Neural crest cell (in vitro differentiated cells): ENCODE measurements at regions not wholly inside any gene's neighbourhood (a gene's known extent, or its start where the extent isn't known, plus 50 kb on each side); places are given as distances from the start of the nearest gene placed in this dataset.

ENCODE experiments used
- DNase-seq: peaks from one replicate; pipeline ENCODE4 v3.0.0; 2021; ENCODE audit warnings: low read depth, mixed read lengths, low spot score
- H3K27ac Mint-ChIP-seq: one replicate; pipeline ENCODE4 v1.8.0; 2021; ENCODE audit warnings: mild to moderate bottlenecking, mixed read lengths; ENCODE audit not compliant: unreplicated experiment
- H3K27me3 Mint-ChIP-seq: 2 replicates; pipeline ENCODE4 v1.8.0; 2021; ENCODE audit warnings: low read depth, mild to moderate bottlenecking, mixed read lengths
- H3K36me3 Mint-ChIP-seq: 2 replicates; pipeline ENCODE4 v1.8.0; 2021; ENCODE audit warnings: low read depth, mild to moderate bottlenecking, mixed read lengths
- H3K4me1 Mint-ChIP-seq: 2 replicates; pipeline ENCODE4 v1.8.0; 2021; ENCODE audit warnings: mixed read lengths
- H3K4me3 Mint-ChIP-seq: one replicate; pipeline ENCODE4 v1.8.0; 2021; ENCODE audit warnings: mild to moderate bottlenecking, mixed read lengths
- H3K9me3 Mint-ChIP-seq: 2 replicates; pipeline ENCODE4 v1.8.0; 2021; ENCODE audit warnings: mixed read lengths
- TF ChIP-seq, protein P1 (sequence below): fragments of 200-600 bp; sonication (generic); conservative IDR thresholded peaks from 2 replicates; pipeline ENCODE4 v1.5.0; 2021; ENCODE audit warnings: antibody characterized with exemption, mild to moderate bottlenecking

DNA sequence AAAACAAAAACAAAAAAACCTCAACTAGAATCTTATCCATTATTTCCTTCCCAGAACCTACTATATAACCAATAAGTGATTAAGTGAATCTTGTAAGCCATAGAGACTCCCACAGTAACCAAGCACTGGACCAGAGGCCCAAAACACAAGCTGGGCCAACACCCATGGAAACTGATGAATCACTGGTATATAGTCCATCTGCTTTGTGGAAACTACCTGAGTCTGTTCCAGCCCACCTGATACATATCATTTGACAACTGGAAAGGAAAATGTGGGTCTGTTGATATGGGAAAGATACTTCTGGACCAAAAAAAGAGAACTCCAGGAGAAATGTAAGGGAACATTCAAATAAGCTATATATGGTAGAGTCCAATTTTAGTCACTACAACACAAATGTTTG, 252.8 kb downstream of the MREG start:
- Mint-ChIP-seq H3K36me3 (no peaks in the 10 kb centered on the region), H3K4me3 (no peak overlapping the region)
- no peak for DNase-seq

DNA sequence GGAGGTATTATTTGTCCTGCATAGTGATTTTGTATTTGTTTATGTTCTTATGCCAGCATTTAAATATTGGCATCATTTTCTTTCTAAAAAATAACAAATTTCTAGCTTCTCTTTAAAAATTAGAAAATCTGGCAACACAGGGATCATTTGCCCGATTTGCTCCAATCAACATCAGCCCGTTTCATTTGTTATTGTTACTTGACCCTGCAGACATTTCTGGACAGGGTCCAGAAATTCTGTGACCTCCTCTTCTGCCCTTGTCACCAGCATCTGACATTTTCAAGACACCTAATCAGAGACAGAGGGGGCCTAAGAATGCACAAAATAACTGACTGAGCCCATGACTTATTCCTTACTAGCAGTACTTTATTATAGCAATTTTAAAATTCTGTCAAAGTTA, 253.3 kb downstream of the MREG start:
- no peak overlapping the region for H3K27ac Mint-ChIP-seq
- no peak for DNase-seq
- H3K36me3 Mint-ChIP-seq, result no peaks in the 10 kb centered on the region
- H3K27me3 Mint-ChIP-seq, result no peaks in the 10 kb centered on the region
- H3K9me3 Mint-ChIP-seq, result peaks cover 5% of the 10 kb centered on the region
- no peak overlapping the region for H3K4me3 Mint-ChIP-seq
- TF ChIP-seq, protein P1, sequence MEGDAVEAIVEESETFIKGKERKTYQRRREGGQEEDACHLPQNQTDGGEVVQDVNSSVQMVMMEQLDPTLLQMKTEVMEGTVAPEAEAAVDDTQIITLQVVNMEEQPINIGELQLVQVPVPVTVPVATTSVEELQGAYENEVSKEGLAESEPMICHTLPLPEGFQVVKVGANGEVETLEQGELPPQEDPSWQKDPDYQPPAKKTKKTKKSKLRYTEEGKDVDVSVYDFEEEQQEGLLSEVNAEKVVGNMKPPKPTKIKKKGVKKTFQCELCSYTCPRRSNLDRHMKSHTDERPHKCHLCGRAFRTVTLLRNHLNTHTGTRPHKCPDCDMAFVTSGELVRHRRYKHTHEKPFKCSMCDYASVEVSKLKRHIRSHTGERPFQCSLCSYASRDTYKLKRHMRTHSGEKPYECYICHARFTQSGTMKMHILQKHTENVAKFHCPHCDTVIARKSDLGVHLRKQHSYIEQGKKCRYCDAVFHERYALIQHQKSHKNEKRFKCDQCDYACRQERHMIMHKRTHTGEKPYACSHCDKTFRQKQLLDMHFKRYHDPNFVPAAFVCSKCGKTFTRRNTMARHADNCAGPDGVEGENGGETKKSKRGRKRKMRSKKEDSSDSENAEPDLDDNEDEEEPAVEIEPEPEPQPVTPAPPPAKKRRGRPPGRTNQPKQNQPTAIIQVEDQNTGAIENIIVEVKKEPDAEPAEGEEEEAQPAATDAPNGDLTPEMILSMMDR, result no peak
- no peaks in the 10 kb centered on the region for H3K4me1 Mint-ChIP-seq

More for the DNA sequence above, 252.8 kb downstream of the MREG start:
- TF ChIP-seq, protein P1, result no peak
- Mint-ChIP-seq H3K27ac (no peak overlapping the region), H3K27me3 (no peaks in the 10 kb centered on the region), H3K9me3 (peaks cover 5% of the 10 kb centered on the region), H3K4me1 (no peaks in the 10 kb centered on the region)

DNA sequence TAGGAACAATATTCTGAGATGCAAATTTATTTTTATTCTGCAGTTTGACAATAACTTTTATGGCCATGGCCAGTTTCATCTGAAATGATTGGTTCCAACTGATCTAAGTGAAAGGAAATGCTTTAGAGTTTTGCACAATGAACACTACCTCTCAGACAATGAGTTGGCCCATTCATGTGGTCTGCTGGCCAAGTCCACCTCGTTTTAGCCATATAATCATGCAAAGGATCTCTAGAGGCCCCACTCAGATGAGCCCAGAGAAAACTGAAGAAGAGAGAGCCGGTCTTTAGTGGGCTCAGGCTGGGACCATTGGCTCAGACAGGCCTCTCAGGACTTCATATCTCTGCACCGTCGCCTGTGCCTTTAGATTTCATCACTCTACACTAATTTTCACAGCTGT, 254.7 kb downstream of the MREG start:
- Mint-ChIP-seq H3K9me3 (peaks cover 5% of the 10 kb centered on the region), H3K36me3 (no peaks in the 10 kb centered on the region), H3K27me3 (no peaks in the 10 kb centered on the region), H3K4me3 (no peak overlapping the region), H3K4me1 (peaks cover 6% of the 10 kb centered on the region), H3K27ac (no peak overlapping the region)
- DNase-seq, result no peak
- TF ChIP-seq, protein P1, result no peak

DNA sequence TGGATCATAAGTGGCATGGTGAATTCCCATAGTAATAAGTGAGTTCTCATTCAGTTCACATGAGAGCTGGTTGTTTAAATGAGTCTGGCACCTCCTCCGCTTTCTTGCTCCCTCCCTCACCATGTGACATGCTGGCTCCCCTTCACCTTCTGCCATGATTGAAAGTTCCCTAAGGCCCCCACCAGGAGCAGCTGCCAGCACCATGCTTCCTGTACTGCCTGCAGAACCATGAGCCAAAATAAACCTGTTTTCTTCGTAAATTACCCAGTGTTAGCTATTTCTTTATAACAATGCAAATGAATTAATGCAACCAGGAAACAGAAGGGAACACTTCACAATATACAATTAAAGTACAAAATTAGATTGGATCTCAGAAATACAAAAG, 257.0 kb downstream of the MREG start:
- Mint-ChIP-seq H3K27ac (no peak overlapping the region), H3K36me3 (no peaks in the 10 kb centered on the region), H3K27me3 (no peaks in the 10 kb centered on the region), H3K4me1 (peaks cover 10% of the 10 kb centered on the region), H3K9me3 (peaks cover 2% of the 10 kb centered on the region), H3K4me3 (no peak overlapping the region)
- DNase-seq, result no peak
- TF ChIP-seq, protein P1, result no peak

DNA sequence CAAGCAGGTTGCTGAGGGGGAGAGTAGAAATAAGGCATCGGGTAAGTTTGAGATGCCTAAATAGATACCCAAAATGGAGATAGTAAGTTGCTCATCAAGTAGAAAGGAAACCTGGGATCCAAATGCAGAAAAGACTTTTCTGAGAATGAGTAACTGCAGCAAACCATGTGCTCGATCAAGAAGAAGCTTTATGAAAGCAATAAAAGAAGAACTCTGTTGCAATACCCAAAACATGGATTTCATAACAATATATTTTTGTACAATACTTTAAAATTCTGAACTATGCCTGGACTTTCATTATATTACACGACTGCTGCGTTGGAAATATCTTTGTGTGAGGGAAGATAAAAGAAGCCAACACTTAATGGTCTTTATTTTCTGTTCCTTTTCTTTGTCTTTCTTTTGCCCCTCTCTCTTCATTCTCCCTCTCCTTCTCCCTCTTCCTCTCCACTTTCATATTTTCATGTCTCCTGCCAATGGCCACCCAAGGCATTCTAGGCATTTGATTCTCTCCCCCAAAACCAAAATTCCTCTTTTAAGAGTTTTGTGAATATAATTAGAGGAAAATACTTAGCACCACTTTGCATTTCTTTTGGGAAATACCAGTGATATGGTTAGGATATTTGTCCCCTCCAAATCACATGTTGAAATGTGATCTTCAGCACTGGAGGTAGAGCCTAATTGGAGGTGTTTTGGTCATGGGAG, 257.6 kb downstream of the MREG start:
- Mint-ChIP-seq H3K27ac (no peak overlapping the region), H3K27me3 (no peaks in the 10 kb centered on the region), H3K36me3 (no peaks in the 10 kb centered on the region), H3K9me3 (no peaks in the 10 kb centered on the region), H3K4me3 (no peak overlapping the region), H3K4me1 (peaks cover 10% of the 10 kb centered on the region)
- no peak for DNase-seq
- TF ChIP-seq, protein P1, result no peak
